ENCODE measurements at regions not wholly inside any gene's neighbourhood (a gene's known extent, or its start where the extent isn't known, plus 50 kb on each side); places are given as distances from the start of the nearest gene placed in this dataset.

- no peaks in the 10 kb centered on the region for H3K27me3 ChIP-seq (ENCODE audit: low read depth)
- DNase-seq (no peak), ATAC-seq (no peak)
- H3K4me3 ChIP-seq = no peak overlapping the region
- no peak for TF ChIP-seq CTCF (IDR thresholded peaks at IDR 0.05)
- H3K36me3 ChIP-seq = no peaks in the 10 kb centered on the region
- intact Hi-C loops (cut with DNase I) = no loop called here
- no peak overlapping the region for H3K27ac ChIP-seq
- H3K9me3 ChIP-seq = peaks cover 3% of the 10 kb centered on the region
- H3K4me1 ChIP-seq = no peaks in the 10 kb centered on the region
Measured at GRCh38 chr10:18968159-18968558, 80.4 kb upstream of the MALRD1 start.

GRCh38 chr10:18976696-18977251 lies 71.8 kb upstream of the MALRD1 start:
- Histone ChIP-seq H3K4me3 (no peak overlapping the region), H3K27me3 (ENCODE audit: low read depth) (no peaks in the 10 kb centered on the region), H3K27ac (no peak overlapping the region), H3K4me1 (no peaks in the 10 kb centered on the region), H3K36me3 (no peaks in the 10 kb centered on the region), H3K9me3 (no peaks in the 10 kb centered on the region)
- intact Hi-C loops (cut with DNase I) = no loop called here
- ATAC-seq = no peak
- no peak for DNase-seq
- TF ChIP-seq CTCF (IDR thresholded peaks at IDR 0.05) = no peak

GRCh38 chr10:18980089-18980629 lies 68.4 kb upstream of the MALRD1 start:
- no peak for DNase-seq
- H3K36me3 ChIP-seq = no peaks in the 10 kb centered on the region
- intact Hi-C loops (cut with DNase I) = no loop called here

GRCh38 chr10:18984531-18984930 lies 64.1 kb upstream of the MALRD1 start:
- no peak for TF ChIP-seq CTCF (IDR thresholded peaks at IDR 0.05)
- Histone ChIP-seq H3K4me1 (no peaks in the 10 kb centered on the region), H3K27ac (no peak overlapping the region), H3K4me3 (no peak overlapping the region), H3K27me3 (ENCODE audit: low read depth) (no peaks in the 10 kb centered on the region), H3K36me3 (no peaks in the 10 kb centered on the region), H3K9me3 (peaks cover 9% of the 10 kb centered on the region)
- DNase-seq (no peak), ATAC-seq (no peak)
- intact Hi-C loops (cut with DNase I) = no loop called here

More at GRCh38 chr10:18980089-18980629, 68.4 kb upstream of the MALRD1 start:
- Histone ChIP-seq H3K4me3 (no peak overlapping the region), H3K27me3 (ENCODE audit: low read depth) (no peaks in the 10 kb centered on the region), H3K27ac (no peak overlapping the region), H3K9me3 (no peaks in the 10 kb centered on the region), H3K4me1 (no peaks in the 10 kb centered on the region)
- no peak for ATAC-seq
- TF ChIP-seq CTCF (IDR thresholded peaks at IDR 0.05) = no peak

- Histone ChIP-seq H3K36me3 (no peaks in the 10 kb centered on the region), H3K4me3 (no peak overlapping the region), H3K27me3 (ENCODE audit: low read depth) (no peaks in the 10 kb centered on the region), H3K27ac (no peak overlapping the region), H3K9me3 (peaks cover 15% of the 10 kb centered on the region), H3K4me1 (no peaks in the 10 kb centered on the region)
- intact Hi-C loops (cut with DNase I) = no loop called here
- TF ChIP-seq CTCF (IDR thresholded peaks at IDR 0.05) = no peak
- ATAC-seq = no peak
- no peak for DNase-seq
Measured at GRCh38 chr10:18988338-18988737, 60.3 kb upstream of the MALRD1 start.

All from lower lobe of right lung (tissue), 2 donors.